GM12873 (cell line): ENCODE measurements at regions not wholly inside any gene's neighbourhood (a gene's known extent, or its start where the extent isn't known, plus 50 kb on each side); places are given as distances from the start of the nearest gene placed in this dataset.

ENCODE experiments used
- CTCF ChIP-seq: IDR thresholded peaks from 2 replicates; pipeline ENCODE4 v1.5.1; 2012; ENCODE audit warnings: low read depth, mild to moderate bottlenecking, moderate library complexity, low read length, control low read depth; ENCODE audit not compliant: insufficient read depth; ENCODE audit errors: missing control alignments

GRCh38 chr6:50549475-50549874, 163.9 kb upstream of the TFAP2D start:
- no peak for TF ChIP-seq CTCF

GRCh38 chr6:50555982-50556381, 157.3 kb upstream of the TFAP2D start:
- TF ChIP-seq CTCF = no peak

- TF ChIP-seq CTCF = no peak
These were observed 148.3 kb upstream of the TFAP2D start for GRCh38 chr6:50565004-50565403.

GRCh38 chr6:50585441-50586330, 127.6 kb upstream of the TFAP2D start:
- no peak for TF ChIP-seq CTCF

- TF ChIP-seq CTCF = no peak
These were observed 127.0 kb upstream of the TFAP2D start for GRCh38 chr6:50586331-50586675.

GRCh38 chr6:50589751-50590470, 123.4 kb upstream of the TFAP2D start:
- no peak for TF ChIP-seq CTCF

- no peak for TF ChIP-seq CTCF
These were observed 122.2 kb upstream of the TFAP2D start for GRCh38 chr6:50591135-50591534.
